IMR-90 (cell line): ENCODE measurements at regions not wholly inside any gene's neighbourhood (a gene's known extent, or its start where the extent isn't known, plus 50 kb on each side); places are given as distances from the start of the nearest gene placed in this dataset.

Experiments
- ATAC-seq: fragments of 200-7000 bp; cut with Tn5 transposase; 2 replicates; pipeline ENCODE4 v1.9.1; 2020; ENCODE audit warnings: low read depth, mild to moderate bottlenecking, moderate library complexity
- BruUV-seq: library from RNA; stranded (reverse); fragments of 400-500 nt; replicated peaks from 2 replicates; lab custom pipeline; 2021; lab: Mats Ljungman, UMichigan
- CTCF ChIA-PET: fragments of 300-600 bp; formaldehyde crosslinking; extraction: SDS; loops from one replicate; lab custom pipeline; 2021; ENCODE audit warnings: antibody characterized with exemption; lab: Yijun Ruan, JAX
- POLR2A ChIA-PET: fragments of 300-600 bp; sonication (Branson Sonifier 250); formaldehyde crosslinking; loops from one replicate; lab custom pipeline; 2022; ENCODE audit warnings: antibody characterized with exemption; ENCODE audit not compliant: unreplicated experiment; lab: Charles Lee
- DNase-seq: peaks from one replicate; pipeline ENCODE4 v3.0.0; 2013
- H2AFZ ChIP-seq: replicated peaks from 2 replicates; pipeline ENCODE3; 2013; ENCODE audit warnings: low read length, mild to moderate bottlenecking; ENCODE audit not compliant: poor library complexity
- H2AK5ac ChIP-seq: 2 replicates; pipeline ENCODE4 v1.6.1; 2013; ENCODE audit warnings: low read depth, low read length, inconsistent platforms
- H2AK9ac ChIP-seq: replicated peaks from 2 replicates; pipeline ENCODE3; 2013; ENCODE audit warnings: mild to moderate bottlenecking, low read depth, low read length, moderate library complexity; ENCODE audit not compliant: poor library complexity
- H2BK120ac ChIP-seq: 2 replicates; pipeline ENCODE4 v1.6.1; 2013; ENCODE audit warnings: low read depth, low read length, inconsistent platforms
- H2BK15ac ChIP-seq: 3 replicates; pipeline ENCODE4 v1.6.1; 2013; ENCODE audit warnings: low read depth, low read length, inconsistent platforms
- H2BK20ac ChIP-seq: 2 replicates; pipeline ENCODE4 v1.6.1; 2013; ENCODE audit warnings: low read depth, mild to moderate bottlenecking, inconsistent platforms, low read length, moderate library complexity
- H2BK5ac ChIP-seq: 2 replicates; pipeline ENCODE4 v1.6.1; 2013; ENCODE audit warnings: mild to moderate bottlenecking, low read depth, low read length, inconsistent platforms; ENCODE audit not compliant: poor library complexity, severe bottlenecking
- H3K14ac ChIP-seq: replicated peaks from 2 replicates; pipeline ENCODE4 v1.6.1; 2013; ENCODE audit warnings: low read depth, low read length, inconsistent platforms
- H3K18ac ChIP-seq: 2 replicates; pipeline ENCODE4 v1.6.1; 2013; ENCODE audit warnings: low read depth, low read length, control low read depth
- H3K23ac ChIP-seq: 2 replicates; pipeline ENCODE4 v1.6.1; 2013; ENCODE audit warnings: low read depth, low read length, inconsistent platforms
- H3K27ac ChIP-seq: 2 replicates; pipeline ENCODE4 v1.5.1; 2013; ENCODE audit warnings: mild to moderate bottlenecking, control low read depth, low read length; ENCODE audit not compliant: insufficient read depth
- H3K27me3 ChIP-seq: 2 replicates; pipeline ENCODE4 v1.6.1; 2013; ENCODE audit warnings: low read length; ENCODE audit not compliant: control insufficient read depth, insufficient read depth
- H3K36me3 ChIP-seq: 2 replicates; pipeline ENCODE4 v1.6.1; 2013; ENCODE audit warnings: low read length, mixed read lengths; ENCODE audit not compliant: control insufficient read depth, insufficient read depth
- H3K4ac ChIP-seq: 2 replicates; pipeline ENCODE4 v1.6.1; 2013; ENCODE audit warnings: low read depth, low read length, inconsistent platforms
- H3K4me1 ChIP-seq: 2 replicates; pipeline ENCODE4 v1.6.1; 2013; ENCODE audit warnings: low read length, mixed read lengths; ENCODE audit not compliant: control insufficient read depth, insufficient read depth
- H3K4me2 ChIP-seq: 2 replicates; pipeline ENCODE4 v1.6.1; 2013; ENCODE audit warnings: low read depth, mild to moderate bottlenecking, control low read depth, low read length, moderate library complexity
- H3K4me3 ChIP-seq: 2 replicates; pipeline ENCODE4 v1.5.1; 2013; ENCODE audit warnings: low read depth, mild to moderate bottlenecking, control low read depth, low read length, moderate library complexity; ENCODE audit not compliant: insufficient read depth
- H3K56ac ChIP-seq: 2 replicates; pipeline ENCODE4 v1.6.1; 2013; ENCODE audit warnings: low read length, inconsistent platforms; ENCODE audit not compliant: insufficient read depth; ENCODE audit errors: extremely low read depth
- H3K79me1 ChIP-seq, 2 experiments: 2 replicates each; pipeline ENCODE4 v1.6.1; 2013; ENCODE audit warnings: low read length in 2 of 2, inconsistent platforms in 1 of 2, low read depth in 1 of 2
- H3K9ac ChIP-seq: 2 replicates; pipeline ENCODE4 v1.6.1; 2013; ENCODE audit warnings: low read depth, low read length, control low read depth
- H3K9me1 ChIP-seq: 2 replicates; pipeline ENCODE4 v1.6.1; 2013; ENCODE audit warnings: low read length, inconsistent platforms; ENCODE audit not compliant: insufficient read depth
- H3K9me3 ChIP-seq: 2 replicates; pipeline ENCODE4 v1.6.1; 2013; ENCODE audit warnings: low read length; ENCODE audit not compliant: control insufficient read depth, insufficient read depth
- H4K20me1 ChIP-seq: 2 replicates; pipeline ENCODE4 v1.6.1; 2013; ENCODE audit warnings: low read length, inconsistent platforms; ENCODE audit not compliant: insufficient read depth
- H4K5ac ChIP-seq: 2 replicates; pipeline ENCODE4 v1.6.1; 2013; ENCODE audit warnings: mild to moderate bottlenecking, low read depth, low read length, control low read depth
- H4K8ac ChIP-seq, 2 experiments: 2 replicates each; pipeline ENCODE4 v1.6.1; 2013; ENCODE audit warnings: low read depth in 2 of 2, low read length in 2 of 2, control low read depth in 1 of 2, inconsistent platforms in 1 of 2
- H4K91ac ChIP-seq: 2 replicates; pipeline ENCODE4 v1.6.1; 2013; ENCODE audit warnings: low read depth, low read length, inconsistent platforms; ENCODE audit not compliant: insufficient read depth
- BHLHE40 ChIP-seq: fragments of 150-350 bp; IDR thresholded peaks from 2 replicates; pipeline ENCODE4 v1.6.1; 2016; ENCODE audit warnings: mild to moderate bottlenecking, low read depth, low read length
- CEBPB ChIP-seq: IDR thresholded peaks from 2 replicates; pipeline ENCODE4 v1.6.1; 2012; ENCODE audit warnings: low read depth, low read length, improper control_type of control experiment
- CHD1 ChIP-seq: IDR thresholded peaks from 2 replicates; pipeline ENCODE4 v1.6.1; 2012; ENCODE audit warnings: low read depth, low read length, improper control_type of control experiment
- FOS ChIP-seq: fragments of 150-350 bp; IDR thresholded peaks from 2 replicates; pipeline ENCODE4 v1.6.1; 2016; ENCODE audit warnings: low read depth, low read length
- MAFK ChIP-seq: IDR thresholded peaks from 2 replicates; pipeline ENCODE4 v1.6.1; 2012; ENCODE audit warnings: low read depth, low read length, improper control_type of control experiment
- MXI1 ChIP-seq: IDR thresholded peaks from 2 replicates; pipeline ENCODE4 v1.6.1; 2012; ENCODE audit warnings: low read depth, mild to moderate bottlenecking, low read length, moderate library complexity, borderline replicate concordance
- RAD21 ChIP-seq: IDR thresholded peaks from 2 replicates; pipeline ENCODE4 v1.6.1; 2012; ENCODE audit warnings: low read length, improper control_type of control experiment
- RCOR1 ChIP-seq: IDR thresholded peaks from 2 replicates; pipeline ENCODE4 v1.6.1; 2012; ENCODE audit warnings: mild to moderate bottlenecking, low read length, improper control_type of control experiment; ENCODE audit not compliant: insufficient replicate concordance
- SMC3 ChIP-seq: fragments of 150-350 bp; IDR thresholded peaks from 2 replicates; pipeline ENCODE4 v1.6.1; 2016; ENCODE audit warnings: low read depth, mild to moderate bottlenecking, antibody characterized with exemption, low read length, moderate library complexity
- WGBS, 2 experiments: methylation state at CpG; one replicate each; pipeline versions ENCODE4 v1.1.5 to v1.1.7; 2013; ENCODE audit warnings: missing lambda C conversion rate in 2 of 2; ENCODE audit not compliant: insufficient read length in 1 of 2; ENCODE audit errors: extremely low coverage in 2 of 2; 5-methylcytosine and 5-hydroxymethylcytosine counted together
- dilution Hi-C: fragments of 300-500 bp; cut with HindIII; formaldehyde crosslinking; loops from one replicate; pipeline ENCODE4 v1.14.3; 2018; ENCODE audit warnings: low sequenced_read_pairs; ENCODE audit not compliant: unreplicated experiment
- in situ Hi-C: fragments of 300-500 bp; cut with MboI; formaldehyde crosslinking; loops from 3 replicates; pipeline ENCODE4 v1.14.3; 2019; ENCODE audit warnings: low sequenced_read_pairs, inconsistent platforms, mixed read lengths
- intact Hi-C: fragments of 100-400 bp; cut with micrococcal nuclease; formaldehyde crosslinking; loops from 2 replicates; pipeline ENCODE4 v1.10.0; 2022
- TF ChIP-seq, protein P1 (sequence below): fragments of 150-350 bp; IDR thresholded peaks from 2 replicates; pipeline ENCODE4 v1.6.1; 2016; ENCODE audit warnings: low read depth, mild to moderate bottlenecking, low read length, moderate library complexity, borderline replicate concordance
- TF ChIP-seq, protein P2 (sequence below): conservative IDR thresholded peaks from 2 replicates; pipeline ENCODE4 v1.5.1; 2012; ENCODE audit warnings: mild to moderate bottlenecking, low read depth, low read length, improper control_type of control experiment

DNA sequence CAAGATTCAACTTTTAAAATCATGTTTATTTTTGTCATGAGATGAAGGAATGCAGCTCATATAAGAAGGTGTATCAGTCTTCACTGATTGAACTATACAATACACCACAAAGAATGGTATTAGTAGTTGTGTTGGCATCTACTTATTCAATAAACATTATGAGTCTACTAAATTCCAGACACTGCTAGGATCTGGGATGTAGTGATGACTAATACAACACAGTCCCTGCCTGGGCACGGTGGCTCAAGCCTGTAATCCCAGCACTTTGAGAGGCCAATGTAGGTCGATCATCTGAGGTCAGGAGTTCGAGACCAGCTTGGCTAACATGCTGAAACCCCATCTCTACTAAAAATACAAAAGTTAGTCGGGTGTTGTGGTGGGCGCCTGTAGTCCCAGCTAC lies 171.4 kb upstream of the NFIB start:
- TF ChIP-seq, protein P1, sequence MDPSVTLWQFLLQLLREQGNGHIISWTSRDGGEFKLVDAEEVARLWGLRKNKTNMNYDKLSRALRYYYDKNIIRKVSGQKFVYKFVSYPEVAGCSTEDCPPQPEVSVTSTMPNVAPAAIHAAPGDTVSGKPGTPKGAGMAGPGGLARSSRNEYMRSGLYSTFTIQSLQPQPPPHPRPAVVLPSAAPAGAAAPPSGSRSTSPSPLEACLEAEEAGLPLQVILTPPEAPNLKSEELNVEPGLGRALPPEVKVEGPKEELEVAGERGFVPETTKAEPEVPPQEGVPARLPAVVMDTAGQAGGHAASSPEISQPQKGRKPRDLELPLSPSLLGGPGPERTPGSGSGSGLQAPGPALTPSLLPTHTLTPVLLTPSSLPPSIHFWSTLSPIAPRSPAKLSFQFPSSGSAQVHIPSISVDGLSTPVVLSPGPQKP, result no peak
- no peak for TF ChIP-seq RCOR1
- TF ChIP-seq MXI1, result no peak
- no peak for TF ChIP-seq SMC3
- TF ChIP-seq, protein P2, sequence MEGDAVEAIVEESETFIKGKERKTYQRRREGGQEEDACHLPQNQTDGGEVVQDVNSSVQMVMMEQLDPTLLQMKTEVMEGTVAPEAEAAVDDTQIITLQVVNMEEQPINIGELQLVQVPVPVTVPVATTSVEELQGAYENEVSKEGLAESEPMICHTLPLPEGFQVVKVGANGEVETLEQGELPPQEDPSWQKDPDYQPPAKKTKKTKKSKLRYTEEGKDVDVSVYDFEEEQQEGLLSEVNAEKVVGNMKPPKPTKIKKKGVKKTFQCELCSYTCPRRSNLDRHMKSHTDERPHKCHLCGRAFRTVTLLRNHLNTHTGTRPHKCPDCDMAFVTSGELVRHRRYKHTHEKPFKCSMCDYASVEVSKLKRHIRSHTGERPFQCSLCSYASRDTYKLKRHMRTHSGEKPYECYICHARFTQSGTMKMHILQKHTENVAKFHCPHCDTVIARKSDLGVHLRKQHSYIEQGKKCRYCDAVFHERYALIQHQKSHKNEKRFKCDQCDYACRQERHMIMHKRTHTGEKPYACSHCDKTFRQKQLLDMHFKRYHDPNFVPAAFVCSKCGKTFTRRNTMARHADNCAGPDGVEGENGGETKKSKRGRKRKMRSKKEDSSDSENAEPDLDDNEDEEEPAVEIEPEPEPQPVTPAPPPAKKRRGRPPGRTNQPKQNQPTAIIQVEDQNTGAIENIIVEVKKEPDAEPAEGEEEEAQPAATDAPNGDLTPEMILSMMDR, result no peak
- no peak for TF ChIP-seq RAD21
- no peak for TF ChIP-seq BHLHE40
- no peak for TF ChIP-seq MAFK
- TF ChIP-seq CHD1, result no peak
- TF ChIP-seq FOS, result no peak
- TF ChIP-seq CEBPB, result no peak
- no peak overlapping the region for H3K23ac ChIP-seq
- no peaks in the 10 kb centered on the region for H3K79me1 ChIP-seq
- WGBS, 2 experiments, result no CpG with 5 or more reads among the region's 5 CpGs
- no peak overlapping the region for H2AFZ ChIP-seq
- H3K9me3 ChIP-seq, result no peaks in the 10 kb centered on the region
- no peak overlapping the region for H2BK15ac ChIP-seq
- H3K4me3 ChIP-seq, result no peak overlapping the region
- no peak overlapping the region for H3K27ac ChIP-seq
- no peak overlapping the region for H3K4me2 ChIP-seq
- H2BK20ac ChIP-seq, result no peak overlapping the region
- H3K14ac ChIP-seq, result no peak overlapping the region
- no peak overlapping the region for H2BK120ac ChIP-seq
- no peaks in the 10 kb centered on the region for H3K4me1 ChIP-seq
- no TSS peak for BruUV-seq
- no peak overlapping the region for H2AK9ac ChIP-seq
- H2AK5ac ChIP-seq, result no peak overlapping the region
- H3K18ac ChIP-seq, result no peak overlapping the region
- H3K27me3 ChIP-seq, result no peaks in the 10 kb centered on the region
- DNase-seq (peak; percentile 13), ATAC-seq (no peak)
- no peak overlapping the region for H2BK5ac ChIP-seq
- POLR2A ChIA-PET, result no interaction called here
- no peak overlapping the region for H4K5ac ChIP-seq
- dilution Hi-C loops (no loop called here), in situ Hi-C loops (no loop called here), intact Hi-C loops (no loop called here)
- no peak overlapping the region for H3K56ac ChIP-seq
- no peak overlapping the region for H3K9ac ChIP-seq
- no peaks in the 10 kb centered on the region for H4K20me1 ChIP-seq
- no peak overlapping the region for H4K8ac ChIP-seq
- H3K36me3 ChIP-seq, result no peaks in the 10 kb centered on the region
- no peak overlapping the region for H4K91ac ChIP-seq
- no peaks in the 10 kb centered on the region for H3K9me1 ChIP-seq
- CTCF ChIA-PET, result no interaction called here
- H3K4ac ChIP-seq, result no peak overlapping the region
